GM12878 (cell line): ENCODE measurements at regions not wholly inside any gene's neighbourhood (a gene's known extent, or its start where the extent isn't known, plus 50 kb on each side); places are given as distances from the start of the nearest gene placed in this dataset.

Experiments
- CTCF ChIP-seq, 3 experiments: IDR thresholded peaks in 2 of 3; conservative IDR thresholded peaks in 1 of 3; 2 replicates each; pipeline ENCODE4 v1.5.1; 2011; ENCODE audit warnings: low read depth in 3 of 3, low read length in 3 of 3, mild to moderate bottlenecking in 3 of 3, control low read depth in 2 of 3, moderate library complexity in 2 of 3, inconsistent platforms in 1 of 3, mixed read lengths in 1 of 3; ENCODE audit not compliant: control insufficient read depth in 2 of 3, insufficient read depth in 1 of 3; ENCODE audit errors: extremely low read depth in 1 of 3
- E2F4 ChIP-seq: IDR thresholded peaks from 2 replicates; pipeline ENCODE4 v1.6.1; 2012; ENCODE audit warnings: low read depth, low read length, improper control_type of control experiment
- FOXK2 ChIP-seq: fragments of 450-650 bp; IDR thresholded peaks from 2 replicates; pipeline ENCODE4 v1.6.1; 2017; ENCODE audit warnings: mild to moderate bottlenecking, moderate library complexity
- MTA3 ChIP-seq: IDR thresholded peaks from 2 replicates; pipeline ENCODE4 v1.6.1; 2012; ENCODE audit warnings: low read length, inconsistent platforms, borderline replicate concordance
- NFIC ChIP-seq: IDR thresholded peaks from 2 replicates; pipeline ENCODE4 v1.6.1; 2012; ENCODE audit warnings: low read depth, mild to moderate bottlenecking, inconsistent platforms, low read length, moderate library complexity
- POLR2AphosphoS2 ChIP-seq: IDR thresholded peaks from 2 replicates; pipeline ENCODE4 v1.6.1; 2011; ENCODE audit warnings: low read depth, mild to moderate bottlenecking, low read length, improper control_type of control experiment, moderate library complexity
- SREBF2 ChIP-seq: IDR thresholded peaks from 2 replicates; pipeline ENCODE4 v1.6.1; 2012; ENCODE audit warnings: mild to moderate bottlenecking, low read length

GRCh38 chr11:92803391-92803790, 166.1 kb upstream of the MTNR1B start:
- TF ChIP-seq NFIC (no peak), CTCF (IDR thresholded peaks at IDR 0.05 in 2 of 3, conservative IDR thresholded peaks at IDR 0.05 in 1 of 3; ENCODE audit: control insufficient read depth in 2 of 3, extremely low read depth in 1 of 3, insufficient read depth in 1 of 3, low read depth in 3 of 3, low read length in 3 of 3) (no peak), POLR2AphosphoS2 (no peak), E2F4 (no peak), SREBF2 (no peak), MTA3 (no peak), FOXK2 (no peak)
